CD14-positive monocyte (primary cell): ENCODE measurements at regions not wholly inside any gene's neighbourhood (a gene's known extent, or its start where the extent isn't known, plus 50 kb on each side); places are given as distances from the start of the nearest gene placed in this dataset.

Source experiments
- DNase-seq, 3 donors: peaks; one replicate each; pipeline ENCODE4 v3.0.0-alpha.2; 2011 to 2022
- H2AFZ ChIP-seq: 2 replicates; pipeline ENCODE4 v1.6.0; 2012; ENCODE audit warnings: mild to moderate bottlenecking, low read depth, low read length, inconsistent platforms; ENCODE audit not compliant: insufficient read depth, poor library complexity, severe bottlenecking
- H3K27ac ChIP-seq, 2 donors: 1 replicate in 1 of 2; 2 replicates in 1 of 2; pipeline ENCODE4 v1.5.1; 2012 to 2013; ENCODE audit warnings: low read length in 2 of 2, control low read depth in 1 of 2, inconsistent platforms in 1 of 2, low read depth in 1 of 2, mild to moderate bottlenecking in 1 of 2
- H3K27me3 ChIP-seq, 2 donors: one replicate each; pipeline versions ENCODE4 v1.6.0 to v1.6.1; 2011 to 2013; ENCODE audit warnings: low read length in 2 of 2; ENCODE audit not compliant: control insufficient read depth in 2 of 2, insufficient read depth in 2 of 2
- H3K36me3 ChIP-seq, 2 donors: replicated peaks in 1 of 2; 1 replicate in 1 of 2; 2 replicates in 1 of 2; pipeline versions ENCODE4 v1.5.1 to v1.6.1; 2012 to 2013; ENCODE audit warnings: low read length in 2 of 2, control low read depth in 1 of 2, inconsistent platforms in 1 of 2, mild to moderate bottlenecking in 1 of 2; ENCODE audit not compliant: insufficient read depth in 2 of 2, control insufficient read depth in 1 of 2
- H3K4me1 ChIP-seq, 2 donors: 1 replicate in 1 of 2; 2 replicates in 1 of 2; pipeline versions ENCODE4 v1.5.1 to v1.6.1; 2012 to 2013; ENCODE audit warnings: low read length in 2 of 2, control low read depth in 1 of 2, inconsistent platforms in 1 of 2, mild to moderate bottlenecking in 1 of 2, moderate library complexity in 1 of 2; ENCODE audit not compliant: insufficient read depth in 2 of 2, control insufficient read depth in 1 of 2
- H3K4me2 ChIP-seq: replicated peaks from 2 replicates; pipeline ENCODE3; 2012; ENCODE audit warnings: low read length, moderate library complexity, mild to moderate bottlenecking; ENCODE audit not compliant: poor library complexity, severe bottlenecking; ENCODE audit errors: extremely low read depth
- H3K4me3 ChIP-seq, 3 experiments: fragments of 200-600 bp in 1 of 3; sonication (generic) in 1 of 3; replicated peaks in 1 of 3; 1 replicate in 2 of 3; 2 replicates in 1 of 3; pipeline ENCODE4 v1.5.1; 2011 to 2013; ENCODE audit warnings: low read length in 3 of 3, mild to moderate bottlenecking in 3 of 3, control low read depth in 2 of 3, low read depth in 2 of 3, inconsistent platforms in 1 of 3, moderate library complexity in 1 of 3
- H3K79me2 ChIP-seq: 2 replicates; pipeline ENCODE4 v1.6.0; 2012; ENCODE audit warnings: mild to moderate bottlenecking, control low read depth, inconsistent platforms, low read length, moderate library complexity; ENCODE audit not compliant: insufficient read depth
- H3K9ac ChIP-seq: 2 replicates; pipeline ENCODE4 v1.6.0; 2017; ENCODE audit warnings: low read length, mild to moderate bottlenecking; ENCODE audit not compliant: insufficient read depth, poor library complexity, severe bottlenecking
- H3K9me3 ChIP-seq, 2 donors: replicated peaks in 1 of 2; 1 replicate in 1 of 2; 2 replicates in 1 of 2; pipeline versions ENCODE4 v1.5.1 to v1.6.1; 2012 to 2013; ENCODE audit warnings: low read length in 2 of 2, control low read depth in 1 of 2; ENCODE audit not compliant: control insufficient read depth in 1 of 2, insufficient read depth in 1 of 2
- H4K20me1 ChIP-seq: 2 replicates; pipeline ENCODE4 v1.6.0; 2012; ENCODE audit warnings: mild to moderate bottlenecking, low read length, control low read depth, moderate library complexity; ENCODE audit not compliant: insufficient read depth
- H3K27ac Mint-ChIP-seq, 7 donors: one replicate each; pipeline ENCODE4 v1.8.0; 2020; ENCODE audit warnings: mild to moderate bottlenecking in 7 of 7, mixed read lengths in 7 of 7, moderate library complexity in 6 of 7, inconsistent platforms in 2 of 7
- H3K27me3 Mint-ChIP-seq, 3 donors: one replicate each; pipeline ENCODE4 v1.8.0; 2021 to 2022; ENCODE audit warnings: low read depth in 3 of 3, mild to moderate bottlenecking in 3 of 3, mixed read lengths in 3 of 3, moderate library complexity in 3 of 3, inconsistent platforms in 1 of 3
- H3K36me3 Mint-ChIP-seq, 2 donors: one replicate each; pipeline ENCODE4 v1.8.0; 2020; ENCODE audit warnings: mixed read lengths in 2 of 2, inconsistent platforms in 1 of 2, mild to moderate bottlenecking in 1 of 2
- H3K4me1 Mint-ChIP-seq: one replicate; pipeline ENCODE4 v1.8.0; 2020; ENCODE audit warnings: mild to moderate bottlenecking, mixed read lengths
- H3K4me3 Mint-ChIP-seq, 2 donors: one replicate each; pipeline ENCODE4 v1.8.0; 2020; ENCODE audit warnings: mild to moderate bottlenecking in 2 of 2, mixed read lengths in 2 of 2, moderate library complexity in 1 of 2
- H3K9me3 Mint-ChIP-seq, 7 donors: one replicate each; pipeline ENCODE4 v1.8.0; 2020 to 2022; ENCODE audit warnings: mixed read lengths in 7 of 7, mild to moderate bottlenecking in 6 of 7, moderate library complexity in 6 of 7, inconsistent platforms in 2 of 7
- WGBS: methylation state at CpG from one replicate; pipeline ENCODE4 v1.1.5; 2013; ENCODE audit warnings: missing lambda C conversion rate; ENCODE audit not compliant: insufficient coverage; 5-methylcytosine and 5-hydroxymethylcytosine counted together
- intact Hi-C, 2 donors: fragments of 100-400 bp; cut with micrococcal nuclease; formaldehyde crosslinking; loops; one replicate each; pipeline versions ENCODE4 v1.15.0 to v1.15.1; 2023
- TF ChIP-seq, protein P1 (sequence below): fragments of 200-600 bp; IDR thresholded peaks from one replicate; pipeline ENCODE4 v1.8.0; 2022; ENCODE audit warnings: antibody characterized with exemption, mild to moderate bottlenecking

DNA sequence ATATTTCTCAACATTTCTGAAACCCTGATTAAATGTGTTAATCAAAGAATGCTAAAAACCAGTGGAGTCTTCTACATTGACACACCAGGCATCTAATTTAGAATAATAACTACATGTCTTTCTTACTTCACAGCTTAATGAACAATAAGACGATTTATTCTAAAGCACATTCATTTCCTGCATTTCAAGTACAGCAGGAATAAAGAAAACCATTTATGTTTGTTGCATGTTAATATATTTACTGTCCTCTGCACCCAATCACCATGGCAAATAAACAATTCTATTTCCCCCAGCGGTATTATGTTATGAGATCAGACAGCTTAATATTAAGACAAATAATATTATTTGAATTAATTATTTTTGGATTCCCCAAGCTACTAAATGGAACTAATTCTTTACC lies 1336.3 kb upstream of the CADM2 start:
- Mint-ChIP-seq H3K4me1 (no peaks in the 10 kb centered on the region), H3K27me3 (peaks cover 0 to 1% (median 0%) of the 10 kb centered on the region in 3 donors), H3K9me3 (peaks cover 0 to 7% (median 3%) of the 10 kb centered on the region in 7 donors), H3K36me3 (no peaks in the 10 kb centered on the region), H3K27ac (no peak overlapping the region), H3K4me3 (no peak overlapping the region)
- Histone ChIP-seq H3K4me3 (no peak overlapping the region), H4K20me1 (no peaks in the 10 kb centered on the region), H3K27ac (no peak overlapping the region), H3K9ac (no peak overlapping the region), H3K27me3 (no peaks in the 10 kb centered on the region), H3K4me1 (no peaks in the 10 kb centered on the region), H3K9me3 (peaks cover 2 to 3% of the 10 kb centered on the region in 2 donors), H3K36me3 (no peaks in the 10 kb centered on the region), H3K4me2 (no peak overlapping the region), H2AFZ (no peak overlapping the region), H3K79me2 (no peaks in the 10 kb centered on the region)
- intact Hi-C loops, result no loop called here
- TF ChIP-seq, protein P1, sequence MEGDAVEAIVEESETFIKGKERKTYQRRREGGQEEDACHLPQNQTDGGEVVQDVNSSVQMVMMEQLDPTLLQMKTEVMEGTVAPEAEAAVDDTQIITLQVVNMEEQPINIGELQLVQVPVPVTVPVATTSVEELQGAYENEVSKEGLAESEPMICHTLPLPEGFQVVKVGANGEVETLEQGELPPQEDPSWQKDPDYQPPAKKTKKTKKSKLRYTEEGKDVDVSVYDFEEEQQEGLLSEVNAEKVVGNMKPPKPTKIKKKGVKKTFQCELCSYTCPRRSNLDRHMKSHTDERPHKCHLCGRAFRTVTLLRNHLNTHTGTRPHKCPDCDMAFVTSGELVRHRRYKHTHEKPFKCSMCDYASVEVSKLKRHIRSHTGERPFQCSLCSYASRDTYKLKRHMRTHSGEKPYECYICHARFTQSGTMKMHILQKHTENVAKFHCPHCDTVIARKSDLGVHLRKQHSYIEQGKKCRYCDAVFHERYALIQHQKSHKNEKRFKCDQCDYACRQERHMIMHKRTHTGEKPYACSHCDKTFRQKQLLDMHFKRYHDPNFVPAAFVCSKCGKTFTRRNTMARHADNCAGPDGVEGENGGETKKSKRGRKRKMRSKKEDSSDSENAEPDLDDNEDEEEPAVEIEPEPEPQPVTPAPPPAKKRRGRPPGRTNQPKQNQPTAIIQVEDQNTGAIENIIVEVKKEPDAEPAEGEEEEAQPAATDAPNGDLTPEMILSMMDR, result no peak
- DNase-seq, result no peak
- no CpG with 5 or more reads among the region's 2 CpGs for WGBS

DNA sequence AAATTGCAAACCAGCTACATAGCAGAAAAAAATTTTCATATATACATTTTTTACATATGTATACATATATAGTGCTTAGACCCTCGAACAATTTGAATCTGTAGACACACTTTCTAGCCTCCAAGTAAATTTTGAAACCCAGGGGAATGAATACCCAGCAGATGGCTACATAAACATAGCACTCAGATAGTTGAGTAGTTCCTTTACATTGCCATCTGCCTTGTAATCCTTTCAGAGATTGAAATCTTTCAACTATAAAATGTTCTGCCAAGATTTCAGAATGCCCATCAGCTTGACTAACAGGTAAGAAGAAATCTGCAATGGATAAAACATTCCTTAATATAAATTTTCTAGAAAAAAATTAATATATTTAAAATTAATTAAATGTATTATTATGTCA lies 1333.5 kb upstream of the CADM2 start:
- Histone ChIP-seq H3K36me3 (no peaks in the 10 kb centered on the region), H4K20me1 (no peaks in the 10 kb centered on the region), H3K27me3 (no peaks in the 10 kb centered on the region), H3K4me1 (no peaks in the 10 kb centered on the region), H3K79me2 (no peaks in the 10 kb centered on the region), H3K9me3 (peaks cover 0 to 2% of the 10 kb centered on the region in 2 donors), H3K4me3 (no peak overlapping the region), H3K4me2 (no peak overlapping the region), H3K27ac (no peak overlapping the region), H2AFZ (no peak overlapping the region), H3K9ac (no peak overlapping the region)
- peaks cover 0 to 4% (median 0%) of the 10 kb centered on the region in 7 donors for H3K9me3 Mint-ChIP-seq
- H3K36me3 Mint-ChIP-seq, result no peaks in the 10 kb centered on the region
- H3K4me3 Mint-ChIP-seq, result no peak overlapping the region
- peaks cover 0 to 1% (median 0%) of the 10 kb centered on the region in 3 donors for H3K27me3 Mint-ChIP-seq
- intact Hi-C loops, result no loop called here
- TF ChIP-seq, protein P1, result no peak
- H3K27ac Mint-ChIP-seq, result no peak overlapping the region
- H3K4me1 Mint-ChIP-seq, result no peaks in the 10 kb centered on the region
- DNase-seq, result no peak
- no CpG with 5 or more reads among the region's 1 CpG for WGBS
